Erythroblast (primary cell): ENCODE measurements at regions not wholly inside any gene's neighbourhood (a gene's known extent, or its start where the extent isn't known, plus 50 kb on each side); places are given as distances from the start of the nearest gene placed in this dataset.

Experiments used
- GATA1 ChIP-seq: IDR thresholded peaks from 2 replicates; pipeline ENCODE4 v1.6.1; 2011; ENCODE audit warnings: low read depth, mild to moderate bottlenecking, control low read depth, low read length, moderate library complexity
- POLR2A ChIP-seq: IDR thresholded peaks from 2 replicates; pipeline ENCODE4 v1.6.1; 2011; ENCODE audit warnings: mild to moderate bottlenecking, low read length

GRCh38 chr2:16136461-16137035, 196.2 kb downstream of the MYCN start:
- TF ChIP-seq POLR2A (no peak), GATA1 (no peak)
